ENCODE measurements at regions not wholly inside any gene's neighbourhood (a gene's known extent, or its start where the extent isn't known, plus 50 kb on each side); places are given as distances from the start of the nearest gene placed in this dataset.

GRCh38 chr2:63658176-63658968 lies 69.6 kb downstream of the MDH1 start:
- DNase-seq (ENCODE audit: low read depth in 4 of 4, low spot score in 2 of 4): no peak

DNA sequence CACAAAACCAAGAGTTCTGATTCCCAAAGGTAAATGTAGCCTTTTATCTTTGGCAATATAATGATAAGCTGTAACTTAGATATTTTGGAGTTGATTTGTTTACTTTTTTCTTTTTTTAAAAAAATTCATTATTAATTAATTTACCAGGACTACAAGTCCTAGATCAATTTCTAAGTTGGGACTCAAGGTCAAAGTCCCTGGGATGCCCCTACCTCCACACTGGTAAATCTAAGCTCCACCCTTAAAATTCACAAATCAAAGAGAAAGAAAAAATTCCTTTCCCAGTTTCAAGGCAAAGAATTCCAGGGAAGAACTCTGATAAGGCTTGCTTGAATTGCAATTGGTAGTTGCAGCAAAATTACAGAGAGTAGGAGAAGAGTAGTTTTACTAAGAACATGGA lies 71.3 kb downstream of the MDH1 start:
- no peak for DNase-seq (ENCODE audit: low read depth in 4 of 4, low spot score in 2 of 4)

GRCh38 chr2:63661076-63661475 lies 72.3 kb downstream of the MDH1 start:
- no peak for DNase-seq (ENCODE audit: low read depth in 4 of 4, low spot score in 2 of 4)

- no peak for DNase-seq (ENCODE audit: low read depth in 4 of 4, low spot score in 2 of 4)
Observed at GRCh38 chr2:63662028-63662804, 73.5 kb downstream of the MDH1 start.

- no peak for DNase-seq (ENCODE audit: low read depth in 4 of 4, low spot score in 2 of 4)
Observed at GRCh38 chr2:63663013-63663864, 74.5 kb downstream of the MDH1 start.

GRCh38 chr2:63665091-63665490 lies 76.3 kb downstream of the MDH1 start:
- no peak for DNase-seq (ENCODE audit: low read depth in 4 of 4, low spot score in 2 of 4)

DNA sequence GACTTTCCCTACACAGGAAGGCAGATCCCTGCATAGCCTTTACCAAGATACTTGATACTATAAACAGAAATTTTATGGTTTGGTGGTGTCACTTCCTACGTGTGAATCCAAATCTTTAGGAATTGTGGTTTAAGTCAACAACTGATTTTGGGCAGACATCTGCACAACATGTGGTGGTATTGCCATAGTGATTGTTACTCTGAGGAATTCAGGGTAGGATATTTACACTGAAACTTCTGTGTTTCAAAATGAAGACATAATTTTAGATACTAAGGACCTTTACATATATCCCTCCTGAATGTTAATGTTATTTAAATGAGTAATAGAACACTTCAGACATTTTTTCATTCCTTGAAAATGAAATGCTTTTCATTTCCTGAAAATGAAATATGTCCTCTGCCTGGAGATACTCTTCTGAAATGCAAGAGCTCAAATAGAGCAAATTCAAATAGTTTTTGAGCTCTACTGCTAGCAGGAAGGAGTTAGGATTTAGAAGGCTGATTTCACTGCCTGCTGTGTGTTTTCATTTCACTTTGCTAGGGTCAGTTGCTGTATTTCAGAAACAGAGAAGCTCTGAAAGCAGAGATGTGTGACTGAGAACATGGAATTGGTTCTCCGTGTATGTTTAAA lies 77.2 kb downstream of the MDH1 start:
- DNase-seq (ENCODE audit: low read depth in 4 of 4, low spot score in 2 of 4): no peak

DNA sequence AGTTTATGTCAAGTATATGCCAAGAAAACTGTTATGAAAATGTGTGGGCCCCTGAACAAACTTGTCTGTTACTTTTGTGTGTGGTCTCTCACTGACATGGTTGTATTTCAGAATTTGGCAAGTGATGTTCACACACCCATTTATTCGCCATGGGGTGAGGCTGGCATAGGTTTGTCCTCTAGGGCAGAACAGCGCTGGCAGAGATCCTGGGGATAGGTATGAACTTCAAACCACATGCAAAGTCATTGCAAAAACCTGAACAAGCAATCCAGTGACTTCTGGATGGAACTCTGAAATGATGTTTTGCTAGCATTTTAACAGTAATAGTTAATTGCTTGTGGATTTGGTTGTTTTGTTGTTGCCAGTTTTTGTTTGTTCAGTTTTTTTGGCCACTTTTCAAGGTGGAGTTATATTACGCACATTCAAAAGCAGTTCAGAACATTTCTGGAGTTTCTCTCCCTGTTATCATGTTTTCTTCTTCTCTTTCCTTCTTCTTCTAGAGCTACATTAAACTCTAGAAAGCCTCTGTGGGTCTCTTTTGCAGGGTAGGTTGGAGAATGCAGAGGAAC lies 78.5 kb downstream of the MDH1 start:
- DNase-seq (ENCODE audit: low read depth in 4 of 4, low spot score in 2 of 4): no peak

GRCh38 chr2:63668000-63668399 lies 79.2 kb downstream of the MDH1 start:
- no peak for DNase-seq (ENCODE audit: low read depth in 4 of 4, low spot score in 2 of 4)

DNA sequence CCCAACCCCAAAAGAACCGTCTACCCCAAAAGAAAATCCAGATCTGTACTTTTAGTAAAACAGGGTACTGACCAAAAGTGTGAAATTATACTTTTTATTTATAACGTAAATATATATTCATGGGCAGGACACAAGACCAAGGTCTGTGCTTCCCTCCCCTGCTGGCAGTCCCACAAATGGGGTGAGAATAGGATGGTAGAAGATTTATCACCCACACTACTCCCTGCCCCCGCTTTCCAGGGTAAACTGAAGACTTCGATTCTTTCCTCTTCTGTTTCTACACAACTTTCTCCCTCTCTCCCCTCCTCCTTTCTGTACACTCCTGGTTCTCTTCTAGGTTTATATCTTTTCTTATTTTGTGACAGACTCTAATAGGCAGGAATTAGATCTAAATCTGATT lies 79.7 kb downstream of the MDH1 start:
- DNase-seq (ENCODE audit: low read depth in 4 of 4, low spot score in 2 of 4): no peak

DNA sequence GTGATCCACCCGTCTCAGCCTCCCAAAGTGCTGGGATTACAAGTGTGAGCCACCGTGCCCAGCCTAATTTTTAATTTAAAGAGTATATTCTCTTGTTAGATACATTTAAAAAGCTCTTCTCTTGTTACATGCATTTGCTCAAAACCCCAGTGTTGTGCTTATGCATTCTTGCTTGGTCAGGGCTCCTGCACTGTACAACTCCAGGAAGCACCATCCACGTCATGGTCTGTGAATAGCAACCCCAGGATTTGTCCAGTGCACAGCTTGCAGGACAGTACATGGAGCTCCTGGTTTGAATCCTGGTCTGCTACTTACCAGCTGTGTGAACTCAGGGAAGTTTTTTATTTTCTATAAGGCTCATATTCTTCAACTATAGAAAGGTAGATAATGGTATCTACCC lies 80.8 kb downstream of the MDH1 start:
- DNase-seq (ENCODE audit: low read depth in 4 of 4, low spot score in 2 of 4): no peak

DNA sequence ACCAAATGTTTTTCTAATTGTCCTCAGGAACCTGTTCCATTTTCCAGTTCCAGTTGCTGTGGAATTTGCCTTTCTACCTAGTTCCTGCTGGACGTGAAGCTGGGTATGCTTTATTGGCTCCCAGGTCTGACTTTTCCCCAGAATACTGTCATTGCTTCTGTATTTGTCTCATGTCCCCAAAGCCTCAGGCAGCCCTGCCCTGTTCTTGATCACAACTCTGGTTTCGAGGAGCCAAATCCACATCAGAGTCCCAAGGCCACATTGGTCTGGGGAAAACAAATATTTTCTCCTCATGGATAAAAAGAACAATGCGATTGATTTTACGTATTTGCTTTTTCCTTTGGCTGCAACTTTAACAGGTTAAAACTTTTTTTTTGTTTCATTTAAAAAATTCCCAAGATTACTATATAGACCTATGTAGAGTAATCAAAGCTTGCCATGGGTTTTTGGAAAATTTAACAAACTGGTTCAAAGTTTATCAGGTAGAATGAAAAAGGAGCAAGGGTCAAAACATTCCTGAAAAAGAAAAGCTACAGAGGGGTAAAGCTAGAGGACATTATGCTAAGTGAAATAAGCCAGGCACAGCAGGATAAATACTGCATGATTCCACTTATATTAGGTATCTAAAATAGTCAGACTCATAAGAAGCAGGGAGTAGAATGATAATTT lies 85.2 kb downstream of the MDH1 start:
- DNase-seq (ENCODE audit: low read depth in 4 of 4, low spot score in 2 of 4): no peak

- DNase-seq (ENCODE audit: low read depth in 4 of 4, low spot score in 2 of 4): no peak
Observed at GRCh38 chr2:63675026-63675425, 86.3 kb downstream of the MDH1 start.

- no peak for DNase-seq (ENCODE audit: low read depth in 4 of 4, low spot score in 2 of 4)
Observed at GRCh38 chr2:63676135-63676534, 87.4 kb downstream of the MDH1 start.

DNA sequence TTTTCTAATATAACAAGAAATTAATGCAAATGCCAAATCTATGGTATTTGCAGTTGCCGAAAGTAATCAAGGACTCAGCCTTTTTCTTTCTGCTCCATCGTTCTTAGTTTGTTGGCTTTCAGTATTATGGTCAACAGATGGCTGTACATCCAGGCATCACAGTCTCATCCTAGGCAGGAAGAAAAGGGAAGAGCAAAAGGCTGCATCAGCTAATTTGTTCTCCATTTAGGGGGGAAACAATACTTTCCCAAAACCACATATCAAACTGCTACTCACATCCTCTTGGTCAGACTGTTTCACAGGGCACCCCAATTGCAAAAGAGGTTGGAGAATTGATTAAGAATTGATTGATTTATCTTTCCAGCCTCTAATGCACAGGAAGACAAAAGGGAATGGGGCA lies 89.3 kb downstream of the MDH1 start:
- no peak for DNase-seq (ENCODE audit: low read depth in 4 of 4, low spot score in 2 of 4)

DNA sequence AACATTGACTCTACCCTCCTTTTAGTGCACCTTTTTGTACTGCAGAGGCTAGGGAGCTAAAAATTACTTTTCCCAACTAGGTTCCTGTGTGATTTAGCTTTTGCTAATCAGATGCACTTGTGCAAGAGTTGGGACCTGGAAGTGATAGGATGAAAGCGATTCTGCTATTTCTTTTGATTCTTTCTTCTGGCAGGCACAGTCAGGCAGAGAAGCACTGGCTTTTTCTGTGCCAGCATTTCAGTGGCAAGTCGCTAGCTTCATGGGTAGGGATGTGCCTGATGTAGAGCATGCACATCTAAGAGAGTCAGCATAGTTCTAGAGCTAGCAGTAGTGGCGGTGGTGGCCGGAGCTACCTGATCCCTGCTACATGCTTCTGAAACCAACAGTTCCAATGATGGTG lies 89.8 kb downstream of the MDH1 start:
- DNase-seq (ENCODE audit: low read depth in 4 of 4, low spot score in 2 of 4): no peak

DNA sequence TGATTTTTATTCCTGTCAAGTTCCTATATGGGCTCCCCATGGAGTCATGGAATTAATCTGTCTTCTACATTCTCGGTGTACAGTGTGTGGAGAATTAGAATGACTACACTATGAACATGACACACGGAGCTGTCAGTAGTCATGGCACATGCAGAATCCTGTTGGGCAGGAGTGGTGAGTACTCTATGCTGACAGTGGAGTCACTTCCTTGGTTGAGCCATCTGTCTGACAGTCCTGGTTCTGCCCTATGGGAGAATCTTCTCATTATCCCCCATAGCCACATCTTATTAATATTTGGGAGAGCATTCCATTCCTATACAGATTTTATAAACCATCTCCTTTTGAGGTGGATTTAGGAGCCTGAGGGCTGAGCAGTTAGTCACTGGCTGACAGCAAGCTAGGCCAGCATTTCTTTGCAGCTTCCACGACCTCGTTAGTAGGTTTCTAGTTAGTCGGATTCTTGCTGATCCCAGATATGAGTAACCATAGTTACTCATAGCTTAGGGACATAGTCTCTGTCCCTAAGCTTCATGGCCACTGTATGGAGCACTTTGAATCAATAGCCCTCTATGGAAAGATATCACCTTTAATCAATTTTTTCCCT lies 90.6 kb downstream of the MDH1 start:
- DNase-seq (ENCODE audit: low read depth in 4 of 4, low spot score in 2 of 4): no peak

- DNase-seq (ENCODE audit: low read depth in 4 of 4, low spot score in 2 of 4): no peak
Observed at GRCh38 chr2:63680455-63680854, 91.7 kb downstream of the MDH1 start.

DNA sequence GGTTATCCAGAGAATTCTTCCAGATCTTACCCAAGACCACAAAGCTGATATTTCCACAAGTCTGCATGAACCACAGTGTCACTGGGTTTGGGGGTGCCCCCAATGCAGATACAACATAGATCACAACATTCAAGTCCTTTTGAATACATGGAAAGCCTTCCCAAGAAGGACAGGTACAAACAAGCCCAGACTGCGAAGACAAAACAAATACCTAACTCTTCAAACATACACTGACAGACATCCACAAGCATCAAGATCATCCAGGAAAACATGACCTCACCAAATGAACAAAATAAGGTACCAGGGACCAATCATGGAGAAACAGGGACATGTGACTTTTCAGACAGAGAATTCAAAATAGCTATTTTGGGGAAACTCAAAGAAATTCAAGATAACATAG lies 93.1 kb downstream of the MDH1 start:
- no peak for DNase-seq (ENCODE audit: low read depth in 4 of 4, low spot score in 2 of 4)

Data from left renal cortex interstitium (tissue), 4 donors.